ENCODE measurements at regions not wholly inside any gene's neighbourhood (a gene's known extent, or its start where the extent isn't known, plus 50 kb on each side); places are given as distances from the start of the nearest gene placed in this dataset.

DNA sequence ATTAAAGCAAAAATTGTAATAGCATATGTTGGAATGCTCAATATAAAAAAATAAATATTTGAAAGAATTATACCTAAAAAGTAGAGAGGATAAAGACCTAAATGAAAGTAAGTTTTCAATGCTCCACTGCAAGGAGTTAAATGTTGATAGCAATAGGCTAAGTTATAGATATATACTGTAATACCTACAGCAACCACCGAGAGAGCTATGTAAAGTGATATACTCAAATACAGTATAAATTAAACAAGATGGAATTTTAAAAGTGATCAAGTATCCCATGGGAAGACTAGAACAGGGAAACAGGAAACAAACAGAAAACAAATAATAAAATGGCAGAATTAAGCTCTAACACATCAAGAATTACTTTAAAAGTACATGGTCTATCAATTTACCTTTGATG is 73.9 kb downstream of the CASP3 start:
- DNase-seq = no peak

DNA sequence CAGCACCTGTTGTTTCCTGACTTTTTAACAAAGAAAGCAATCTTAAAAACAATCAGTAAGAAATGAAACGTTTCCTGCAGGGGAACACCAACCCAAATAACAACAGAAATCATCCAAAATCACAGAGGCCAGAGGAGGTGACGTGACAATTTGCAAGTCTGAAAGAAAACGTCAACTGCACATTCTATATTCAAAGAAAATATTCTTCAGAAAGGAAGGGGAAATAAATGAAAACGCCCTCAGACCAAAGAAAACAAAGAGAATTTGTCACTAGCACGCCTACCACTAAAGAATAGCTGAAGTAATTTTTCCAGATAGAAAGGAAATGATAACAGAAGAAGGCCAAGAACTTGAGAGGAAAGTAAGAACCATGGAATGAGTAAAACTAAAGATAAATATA is 74.4 kb downstream of the CASP3 start:
- DNase-seq = no peak

DNA sequence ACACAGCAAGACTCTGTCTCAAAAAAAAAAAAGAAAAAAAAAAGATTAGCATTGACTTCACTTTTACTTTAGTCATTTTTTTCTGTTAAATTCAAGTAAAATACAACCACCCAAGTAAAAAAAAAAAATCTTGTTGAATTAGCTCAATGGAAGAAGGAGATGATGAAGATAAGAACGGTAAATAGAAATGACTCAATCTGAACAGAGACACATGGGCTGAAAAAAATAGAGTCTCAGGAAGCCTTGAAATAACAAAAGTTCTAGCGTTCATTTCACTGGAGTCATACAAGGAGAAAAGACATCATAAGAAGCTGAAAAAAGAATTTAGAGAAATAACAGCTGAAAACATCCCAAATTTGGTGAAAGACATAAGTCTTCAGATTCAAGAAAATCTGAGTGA is 75.5 kb downstream of the CASP3 start:
- DNase-seq = no peak

DNA sequence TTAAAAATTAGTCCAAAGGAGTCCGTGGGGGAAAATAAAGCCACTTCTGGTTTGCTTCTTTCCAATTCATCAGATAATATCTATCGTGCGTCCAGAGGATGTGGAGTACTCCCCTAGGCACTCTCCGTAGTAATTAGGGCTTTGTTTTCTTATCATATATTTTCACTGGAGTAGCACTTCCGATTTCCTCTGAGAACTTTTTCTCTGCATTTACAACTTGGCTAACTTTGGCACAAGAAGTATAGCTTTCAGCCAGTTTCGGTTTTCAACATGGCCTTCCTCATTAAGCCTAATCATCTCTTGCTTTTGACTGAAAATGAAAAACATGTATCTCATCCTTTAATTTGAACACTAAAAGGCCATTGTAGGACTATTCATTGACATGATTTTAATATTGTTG is 80.5 kb downstream of the CASP3 start:
- DNase-seq = no peak

DNA sequence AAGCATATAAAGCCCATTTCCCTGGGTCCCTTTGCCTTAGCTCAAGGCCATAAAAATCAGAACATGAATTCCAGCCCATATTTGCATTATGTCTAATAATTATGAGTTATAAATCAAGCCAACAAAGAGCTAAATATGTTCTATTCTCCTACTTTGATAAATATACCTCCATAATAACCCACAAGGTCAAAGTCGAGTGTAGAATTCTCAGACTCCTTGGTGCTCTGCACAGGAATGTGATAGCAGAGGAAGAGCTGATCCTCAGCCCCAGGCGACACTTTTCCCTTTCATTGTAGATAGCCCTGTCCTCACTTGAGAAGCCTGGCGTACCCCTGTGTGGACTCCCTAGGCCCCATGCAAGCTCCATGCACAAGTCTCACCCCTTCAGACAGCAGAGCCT is 85.6 kb downstream of the CASP3 start:
- DNase-seq = no peak

DNA sequence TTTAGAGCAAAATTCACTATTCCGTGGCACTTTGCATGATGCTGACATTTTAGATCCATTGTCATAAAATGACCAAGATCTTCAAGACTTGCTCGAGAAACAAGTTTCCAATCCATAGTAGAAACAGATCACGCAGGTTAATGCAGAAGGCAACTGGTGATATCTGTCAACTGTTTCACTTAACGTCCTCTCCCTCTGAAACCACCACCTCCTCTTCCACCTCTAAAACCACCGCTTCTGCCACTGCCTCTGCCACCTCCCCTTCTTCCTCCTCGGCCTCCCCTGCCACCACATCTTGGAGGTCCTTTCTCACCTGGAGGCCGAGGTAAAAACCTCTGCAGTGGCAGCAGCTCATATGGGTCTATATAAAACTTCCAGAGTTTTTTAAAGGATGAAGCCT is 84.6 kb upstream of the IRF2 start:
- no peak for DNase-seq

DNA sequence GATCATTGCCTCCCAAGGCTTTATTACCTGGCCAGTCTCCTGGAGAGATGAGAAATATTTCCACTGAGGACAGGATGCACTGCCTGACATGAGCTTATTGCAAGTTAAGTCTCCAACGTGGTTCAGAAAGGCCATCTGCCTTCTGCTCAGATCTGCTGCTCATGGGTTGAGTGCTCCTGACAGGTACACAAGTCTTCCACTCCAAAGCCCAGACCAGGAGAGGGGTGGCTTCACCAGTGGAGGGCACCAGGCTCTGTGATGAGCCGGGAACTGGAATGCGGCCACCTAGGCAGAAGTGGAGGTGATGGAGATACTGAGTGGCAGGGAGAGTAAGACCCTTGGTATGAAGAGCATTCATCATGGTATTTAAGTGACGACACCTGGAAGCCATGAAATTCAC is 79.5 kb upstream of the IRF2 start:
- DNase-seq = no peak

DNA sequence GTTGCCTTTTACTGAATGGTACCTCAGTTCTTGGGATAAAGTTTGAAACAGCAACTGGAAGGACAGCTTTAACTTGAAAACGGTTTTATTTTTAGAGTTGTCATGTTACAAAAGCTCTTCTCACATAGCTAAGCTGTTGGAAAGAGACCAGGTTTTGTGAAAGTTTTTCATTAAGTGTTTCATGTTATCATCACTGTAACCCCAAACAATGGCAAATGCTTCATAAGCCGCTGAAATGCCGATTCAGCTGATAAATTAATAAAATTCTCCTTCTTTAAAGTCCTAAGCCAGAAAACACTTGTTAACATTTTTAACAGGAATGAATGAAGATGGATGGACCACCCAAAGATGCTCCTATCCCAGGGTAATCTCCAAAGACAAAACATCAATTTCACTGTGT is 76.1 kb upstream of the IRF2 start:
- no peak for DNase-seq

DNA sequence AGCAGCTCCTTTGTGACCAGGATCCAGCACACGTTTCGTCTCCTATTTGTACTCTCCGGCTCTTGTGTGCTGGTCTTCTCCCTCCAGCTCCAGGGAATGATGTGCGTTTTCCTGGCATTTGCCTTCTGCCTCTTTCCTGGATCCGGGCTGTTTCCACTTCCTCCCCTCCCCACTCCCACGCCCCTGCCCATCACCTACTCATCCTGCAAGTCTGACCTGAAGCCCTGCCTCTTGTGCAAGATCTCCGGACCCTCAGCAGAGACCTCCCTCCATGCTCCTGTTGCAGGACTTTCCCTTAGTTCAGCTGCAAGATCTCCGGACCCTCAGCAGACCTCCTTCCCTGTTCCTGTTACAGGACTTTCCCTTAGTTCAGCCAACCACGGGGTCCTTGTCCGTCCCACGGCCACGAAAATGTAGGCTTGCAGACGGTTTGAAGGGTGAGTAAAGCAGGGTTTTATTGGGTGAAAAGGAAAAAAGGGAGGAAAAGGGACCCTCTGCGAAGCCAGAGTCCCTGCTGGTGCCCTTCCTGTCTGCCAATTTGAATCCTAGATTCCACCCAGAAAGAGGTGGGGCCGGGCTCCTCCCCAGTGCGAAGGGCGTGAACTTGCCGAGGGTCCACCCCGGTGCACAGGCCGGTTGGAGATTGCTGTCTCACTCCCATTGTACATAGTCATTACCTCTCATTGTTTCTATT is 74.4 kb upstream of the IRF2 start:
- DNase-seq = no peak

DNA sequence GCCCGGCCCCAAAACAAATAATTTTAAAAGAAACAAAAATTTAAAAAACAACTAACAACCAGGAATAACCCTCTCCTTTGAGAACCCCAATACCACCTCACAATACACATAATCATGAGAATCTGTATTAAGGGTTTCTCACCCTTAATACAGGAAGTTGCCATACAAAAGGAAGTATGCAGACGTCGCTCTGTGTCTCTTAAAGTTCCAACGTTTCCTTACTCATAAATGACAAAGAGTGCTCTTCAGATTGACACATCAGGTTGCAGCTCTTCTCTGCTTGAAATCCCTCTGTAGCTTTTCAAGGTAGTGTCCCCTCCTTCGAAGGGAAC is 73.9 kb upstream of the IRF2 start:
- no peak for DNase-seq

DNA sequence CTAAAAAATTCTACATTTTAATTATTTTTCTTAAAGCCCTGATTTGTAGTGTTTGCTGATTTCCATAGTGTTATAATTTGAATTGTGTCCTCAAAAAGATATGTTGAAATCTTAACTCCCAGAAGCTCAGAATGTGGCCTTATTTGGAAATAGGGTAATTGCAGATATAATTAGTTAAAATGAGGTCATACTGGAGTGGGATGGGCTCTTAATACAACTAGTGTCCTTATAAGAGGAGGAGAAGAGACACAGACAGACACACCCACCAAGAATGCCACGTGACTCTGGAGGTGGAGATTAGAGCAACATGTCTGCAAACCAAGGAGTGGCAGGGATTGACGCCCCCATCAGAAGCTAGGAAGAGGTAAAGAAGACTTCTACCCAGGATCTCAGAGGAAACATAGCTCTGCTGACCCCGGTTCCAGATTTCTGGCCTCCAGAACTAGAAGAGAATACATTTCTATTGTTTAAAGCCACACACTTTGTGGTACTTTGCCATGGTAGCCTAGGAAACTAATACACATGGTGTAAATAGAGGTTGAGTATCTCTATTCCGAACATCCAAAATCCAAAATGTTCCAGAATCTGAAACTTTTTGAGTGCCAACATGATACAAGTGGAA is 70.5 kb upstream of the IRF2 start:
- DNase-seq = no peak

DNA sequence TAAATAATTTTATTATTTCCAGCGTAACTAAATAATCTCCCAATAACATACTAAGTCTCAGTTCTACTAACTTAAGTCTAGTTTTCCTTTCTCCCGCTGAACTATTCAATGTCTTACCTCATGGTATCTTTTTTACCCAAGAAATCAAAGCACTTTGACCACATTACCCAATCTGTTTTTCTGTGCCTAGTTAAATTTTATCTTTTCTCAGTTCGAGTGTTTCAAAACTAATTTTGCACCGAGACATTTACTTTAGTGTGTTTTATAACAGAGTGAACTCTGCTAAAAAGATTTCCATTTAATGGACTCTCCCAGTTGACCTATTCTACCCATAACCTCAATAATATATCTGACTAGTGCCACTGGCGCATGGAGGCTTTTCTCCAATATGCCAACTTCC is 67.6 kb upstream of the IRF2 start:
- no peak for DNase-seq

DNA sequence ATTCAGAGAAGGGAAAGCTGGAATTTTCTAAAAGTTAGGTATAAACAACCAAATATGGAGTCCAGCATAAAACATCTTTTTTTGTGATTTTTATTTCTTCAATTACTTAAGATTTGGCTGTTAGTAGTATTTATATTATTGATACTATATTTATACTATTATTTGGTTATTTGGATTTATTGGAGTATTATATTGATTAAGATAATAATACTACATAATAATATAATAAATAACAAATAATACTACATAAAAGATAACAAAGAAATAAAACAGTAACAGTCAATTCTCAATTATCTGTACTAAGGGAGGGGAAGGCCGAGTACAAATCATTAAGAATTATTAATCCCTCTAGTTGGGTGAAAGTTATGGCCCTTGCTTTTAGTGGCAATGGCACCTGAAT is 66.0 kb upstream of the IRF2 start:
- no peak for DNase-seq

DNA sequence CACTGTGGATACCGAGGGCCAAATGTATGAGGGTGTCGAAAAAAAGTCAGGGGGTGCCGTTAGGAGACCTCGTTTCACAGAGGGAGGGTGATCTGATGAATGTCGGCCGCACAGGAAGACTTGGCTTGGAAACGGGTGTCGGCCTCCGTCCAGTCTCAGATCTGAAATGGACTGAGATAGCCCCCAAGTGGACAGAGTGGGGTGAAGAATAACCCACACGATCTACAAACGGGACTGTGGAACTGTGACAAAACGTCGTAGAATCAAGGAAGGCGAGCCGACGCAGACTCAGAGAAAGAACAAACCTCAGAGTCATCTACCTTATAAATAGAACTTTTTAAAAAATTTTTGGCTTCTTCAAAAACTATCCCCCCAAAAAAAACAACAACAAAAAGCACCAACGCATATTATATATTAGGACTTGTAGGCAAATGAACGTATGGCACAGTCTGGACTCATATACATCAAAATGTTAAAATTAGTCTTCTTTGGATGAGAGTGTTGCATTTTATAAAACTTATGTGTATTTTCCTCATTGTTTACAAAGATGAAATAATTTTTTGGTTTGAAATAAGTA is 63.8 kb upstream of the IRF2 start:
- peak; percentile 28 to 94 (median 77) for DNase-seq

DNA sequence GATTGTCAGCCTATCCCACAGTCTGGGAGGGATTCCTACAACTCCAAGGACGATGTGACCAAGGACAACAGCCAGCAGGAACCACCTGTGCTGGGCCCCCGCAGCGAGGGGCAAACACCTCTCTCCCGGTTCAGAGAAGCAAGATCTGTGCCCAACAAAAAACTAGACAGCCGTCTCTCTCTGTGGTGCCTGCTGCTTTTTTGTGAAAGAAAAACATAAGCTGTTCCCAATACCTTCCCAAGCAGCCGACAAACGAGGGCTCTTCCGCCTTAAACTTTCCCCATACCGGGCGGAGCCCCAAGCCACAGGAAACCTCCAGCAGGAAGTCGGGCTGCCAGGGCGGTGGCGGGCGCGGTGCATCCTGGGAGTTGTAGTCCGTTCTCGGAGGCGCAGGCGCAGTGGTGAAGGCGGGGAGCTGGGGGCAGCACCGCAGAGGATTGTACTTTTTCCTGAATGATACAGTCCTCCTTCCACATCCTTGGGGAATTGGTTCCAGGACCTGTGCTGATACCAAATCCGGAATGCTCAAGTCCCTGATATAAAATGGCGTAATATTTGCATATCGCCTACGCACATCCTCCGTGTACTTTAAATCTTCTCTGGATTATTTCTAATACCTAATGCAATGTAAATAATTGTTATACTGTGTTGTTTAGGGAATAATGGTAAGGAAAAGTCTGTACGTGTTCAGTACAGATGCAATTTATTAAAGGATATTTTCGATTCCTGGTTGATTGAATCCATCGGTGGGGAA is 63.1 kb upstream of the IRF2 start:
- peak; percentile 81 to 99 (median 93) for DNase-seq

DNA sequence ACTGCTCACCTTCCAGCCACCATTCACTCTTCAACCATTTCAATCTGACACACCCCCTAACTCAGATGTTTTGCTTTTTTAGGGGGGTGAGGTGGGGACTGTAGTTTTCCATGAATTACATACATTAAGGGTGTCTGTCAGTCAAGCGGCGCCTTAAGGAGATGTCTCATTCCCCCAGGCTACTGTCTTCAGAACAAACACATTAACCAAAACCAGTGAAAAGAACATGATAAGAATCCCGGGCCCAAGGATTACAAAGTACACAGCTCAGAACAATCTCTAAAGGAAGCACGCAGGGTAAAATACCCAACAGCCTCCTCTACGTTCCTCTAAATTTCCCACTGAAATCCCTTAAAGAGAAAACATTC is 62.5 kb upstream of the IRF2 start:
- DNase-seq = peak in 3 of 56 donors; percentile 32 to 43 (median 35)

DNA sequence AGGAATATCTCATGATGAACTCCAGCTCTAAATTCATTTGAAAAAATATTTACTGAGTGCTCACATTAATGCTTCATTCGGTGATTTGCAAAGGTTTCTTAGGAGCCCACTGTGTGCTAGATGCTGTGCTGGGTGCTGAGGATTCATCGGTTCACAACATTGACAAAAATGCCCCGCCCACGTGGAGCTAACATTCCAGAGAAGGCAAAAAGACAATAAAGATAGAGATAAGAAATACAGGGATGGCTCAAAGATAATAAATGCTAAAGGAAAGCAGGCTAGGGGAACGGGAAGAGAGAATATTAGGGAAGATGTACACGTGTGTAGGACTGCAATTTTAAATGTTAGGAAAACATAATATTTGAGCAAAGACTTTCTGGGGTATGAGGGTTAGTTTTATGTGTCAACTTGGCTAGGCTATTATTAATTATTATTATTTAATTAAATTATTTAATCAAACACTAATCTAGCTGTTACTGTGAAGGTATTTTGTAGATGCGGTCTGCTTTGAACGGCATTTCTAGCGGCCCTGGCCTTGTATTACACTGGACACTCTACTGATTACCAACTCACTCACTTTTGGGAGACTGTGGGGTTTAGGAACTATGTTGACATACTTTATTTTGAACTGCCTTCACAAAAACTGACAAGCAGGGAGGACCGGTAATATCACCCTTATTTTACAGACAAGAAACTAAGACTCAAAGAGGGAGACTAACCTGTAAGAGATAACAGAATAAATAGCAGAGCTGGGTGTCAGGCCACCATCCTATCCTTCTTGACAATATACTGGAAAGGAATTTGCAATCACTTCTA is 61.9 kb upstream of the IRF2 start:
- no peak for DNase-seq

DNA sequence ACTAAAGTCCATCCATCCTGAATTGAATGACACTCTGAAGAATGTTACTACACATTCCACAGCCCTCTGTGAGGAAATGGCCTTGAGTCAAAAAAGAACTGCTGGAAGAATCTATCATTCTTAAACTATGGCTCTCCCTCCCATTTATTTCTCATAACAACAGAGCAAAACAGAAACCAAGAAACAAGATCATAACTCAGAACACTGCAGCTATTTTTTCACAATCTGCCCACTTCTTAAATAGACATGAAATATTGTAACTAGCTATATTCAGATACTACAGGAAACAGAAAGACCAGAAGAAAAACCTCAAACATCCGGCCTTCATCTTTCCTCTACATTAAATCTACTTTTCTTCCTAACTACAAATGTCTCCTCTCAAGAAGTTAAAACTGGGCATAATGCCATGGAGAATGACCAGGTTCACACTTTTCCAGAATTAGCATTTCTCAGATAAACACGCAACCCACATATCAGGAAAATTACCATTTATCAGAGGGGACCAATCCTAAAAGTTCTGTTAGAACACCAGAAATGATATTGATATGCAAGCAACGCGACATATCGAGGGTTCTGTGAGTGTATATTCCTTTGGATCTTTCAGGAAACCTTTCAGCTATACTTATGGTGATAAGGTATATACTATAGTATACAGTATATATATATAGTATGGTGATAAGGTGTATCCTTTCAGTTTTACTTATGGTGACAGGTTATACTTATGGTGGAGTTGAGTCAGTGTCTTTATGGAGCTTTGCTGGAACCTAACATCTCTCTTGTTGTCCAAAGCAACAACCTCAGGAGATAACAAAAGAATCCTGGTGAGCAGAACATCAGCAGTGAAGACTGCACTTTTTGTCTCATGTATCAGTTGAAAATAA is 60.4 kb upstream of the IRF2 start:
- no peak for DNase-seq

DNA sequence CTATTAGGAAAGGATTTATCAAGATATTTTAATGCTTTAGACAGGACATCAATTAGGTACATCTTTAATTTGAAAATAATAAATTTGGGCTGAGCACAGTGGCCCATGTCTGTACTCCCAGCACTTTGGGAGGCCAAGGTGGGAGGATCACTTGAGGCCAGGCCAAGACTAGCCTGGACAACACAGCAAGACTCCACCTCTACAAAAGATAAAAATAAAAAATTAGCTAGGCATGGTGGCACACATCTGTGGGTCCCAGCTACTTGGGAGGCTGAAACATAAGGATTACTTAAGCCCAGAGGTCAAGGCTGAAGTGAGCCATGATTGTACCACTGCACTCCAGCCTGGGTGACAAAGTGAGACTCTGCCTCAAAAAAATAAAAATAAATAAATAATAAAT is 59.6 kb upstream of the IRF2 start:
- DNase-seq = no peak

DNA sequence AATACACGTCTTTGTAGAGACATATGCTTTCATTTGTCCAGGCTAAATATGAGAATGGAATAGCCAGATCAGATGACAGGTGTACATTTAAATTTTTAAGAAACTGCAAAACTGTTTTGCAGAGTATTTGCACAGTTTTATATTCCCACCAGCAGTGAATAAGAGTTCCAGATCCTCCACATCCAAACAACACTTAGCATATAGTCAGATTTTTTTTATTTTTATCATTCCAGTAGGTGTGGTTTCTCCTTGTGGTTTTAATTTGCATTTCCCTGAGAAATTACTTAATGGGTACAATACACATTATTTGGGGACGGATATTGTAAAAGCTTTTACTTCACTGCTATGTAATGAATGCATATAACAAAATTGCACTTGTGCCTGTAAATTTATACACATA is 56.7 kb upstream of the IRF2 start:
- DNase-seq = no peak

DNA sequence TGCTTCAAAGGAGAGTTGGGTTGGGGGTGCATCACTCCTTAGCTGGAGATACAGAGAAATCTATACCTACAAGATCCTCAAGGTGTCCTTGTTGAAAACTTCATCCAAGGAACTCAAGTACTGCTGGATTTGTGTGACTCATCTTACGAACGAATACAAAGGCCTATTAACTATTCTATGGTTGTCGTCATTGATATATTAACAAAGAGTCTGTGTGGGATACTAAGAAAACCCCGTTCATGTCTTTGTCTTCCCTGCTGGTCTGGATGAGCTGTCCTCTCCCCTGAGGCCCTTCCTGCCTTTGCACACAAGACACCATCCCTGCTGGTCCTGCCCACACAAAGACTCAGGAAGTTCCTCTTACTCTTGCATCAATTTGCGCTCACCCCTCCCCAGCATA is 54.9 kb upstream of the IRF2 start:
- peak in 6 of 56 donors; percentile 8 to 24 (median 14) for DNase-seq
